ENCODE measurements at regions not wholly inside any gene's neighbourhood (a gene's known extent, or its start where the extent isn't known, plus 50 kb on each side); places are given as distances from the start of the nearest gene placed in this dataset.

GRCh38 chr11:115922876-115923275 lies 418.7 kb upstream of the CADM1 start:
- TF ChIP-seq, protein P1, sequence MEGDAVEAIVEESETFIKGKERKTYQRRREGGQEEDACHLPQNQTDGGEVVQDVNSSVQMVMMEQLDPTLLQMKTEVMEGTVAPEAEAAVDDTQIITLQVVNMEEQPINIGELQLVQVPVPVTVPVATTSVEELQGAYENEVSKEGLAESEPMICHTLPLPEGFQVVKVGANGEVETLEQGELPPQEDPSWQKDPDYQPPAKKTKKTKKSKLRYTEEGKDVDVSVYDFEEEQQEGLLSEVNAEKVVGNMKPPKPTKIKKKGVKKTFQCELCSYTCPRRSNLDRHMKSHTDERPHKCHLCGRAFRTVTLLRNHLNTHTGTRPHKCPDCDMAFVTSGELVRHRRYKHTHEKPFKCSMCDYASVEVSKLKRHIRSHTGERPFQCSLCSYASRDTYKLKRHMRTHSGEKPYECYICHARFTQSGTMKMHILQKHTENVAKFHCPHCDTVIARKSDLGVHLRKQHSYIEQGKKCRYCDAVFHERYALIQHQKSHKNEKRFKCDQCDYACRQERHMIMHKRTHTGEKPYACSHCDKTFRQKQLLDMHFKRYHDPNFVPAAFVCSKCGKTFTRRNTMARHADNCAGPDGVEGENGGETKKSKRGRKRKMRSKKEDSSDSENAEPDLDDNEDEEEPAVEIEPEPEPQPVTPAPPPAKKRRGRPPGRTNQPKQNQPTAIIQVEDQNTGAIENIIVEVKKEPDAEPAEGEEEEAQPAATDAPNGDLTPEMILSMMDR (conservative IDR thresholded peaks at IDR 0.05; ENCODE audit: low read depth in 2 of 2), result no peak
- TF ChIP-seq EZH2 (IDR thresholded peaks at IDR 0.05; ENCODE audit: low read depth, unreplicated experiment) (no peak), POLR2AphosphoS5 (IDR thresholded peaks at IDR 0.05; ENCODE audit: low read depth) (no peak), REST (IDR thresholded peaks at IDR 0.05; ENCODE audit: unreplicated experiment) (no peak), EZH2phosphoT487 (IDR thresholded peaks at IDR 0.05; ENCODE audit: unreplicated experiment) (no peak), ZNF114 (CRISPR knock-in tag; IDR thresholded peaks at IDR 0.05) (no peak)
- TF ChIP-seq, protein P2, sequence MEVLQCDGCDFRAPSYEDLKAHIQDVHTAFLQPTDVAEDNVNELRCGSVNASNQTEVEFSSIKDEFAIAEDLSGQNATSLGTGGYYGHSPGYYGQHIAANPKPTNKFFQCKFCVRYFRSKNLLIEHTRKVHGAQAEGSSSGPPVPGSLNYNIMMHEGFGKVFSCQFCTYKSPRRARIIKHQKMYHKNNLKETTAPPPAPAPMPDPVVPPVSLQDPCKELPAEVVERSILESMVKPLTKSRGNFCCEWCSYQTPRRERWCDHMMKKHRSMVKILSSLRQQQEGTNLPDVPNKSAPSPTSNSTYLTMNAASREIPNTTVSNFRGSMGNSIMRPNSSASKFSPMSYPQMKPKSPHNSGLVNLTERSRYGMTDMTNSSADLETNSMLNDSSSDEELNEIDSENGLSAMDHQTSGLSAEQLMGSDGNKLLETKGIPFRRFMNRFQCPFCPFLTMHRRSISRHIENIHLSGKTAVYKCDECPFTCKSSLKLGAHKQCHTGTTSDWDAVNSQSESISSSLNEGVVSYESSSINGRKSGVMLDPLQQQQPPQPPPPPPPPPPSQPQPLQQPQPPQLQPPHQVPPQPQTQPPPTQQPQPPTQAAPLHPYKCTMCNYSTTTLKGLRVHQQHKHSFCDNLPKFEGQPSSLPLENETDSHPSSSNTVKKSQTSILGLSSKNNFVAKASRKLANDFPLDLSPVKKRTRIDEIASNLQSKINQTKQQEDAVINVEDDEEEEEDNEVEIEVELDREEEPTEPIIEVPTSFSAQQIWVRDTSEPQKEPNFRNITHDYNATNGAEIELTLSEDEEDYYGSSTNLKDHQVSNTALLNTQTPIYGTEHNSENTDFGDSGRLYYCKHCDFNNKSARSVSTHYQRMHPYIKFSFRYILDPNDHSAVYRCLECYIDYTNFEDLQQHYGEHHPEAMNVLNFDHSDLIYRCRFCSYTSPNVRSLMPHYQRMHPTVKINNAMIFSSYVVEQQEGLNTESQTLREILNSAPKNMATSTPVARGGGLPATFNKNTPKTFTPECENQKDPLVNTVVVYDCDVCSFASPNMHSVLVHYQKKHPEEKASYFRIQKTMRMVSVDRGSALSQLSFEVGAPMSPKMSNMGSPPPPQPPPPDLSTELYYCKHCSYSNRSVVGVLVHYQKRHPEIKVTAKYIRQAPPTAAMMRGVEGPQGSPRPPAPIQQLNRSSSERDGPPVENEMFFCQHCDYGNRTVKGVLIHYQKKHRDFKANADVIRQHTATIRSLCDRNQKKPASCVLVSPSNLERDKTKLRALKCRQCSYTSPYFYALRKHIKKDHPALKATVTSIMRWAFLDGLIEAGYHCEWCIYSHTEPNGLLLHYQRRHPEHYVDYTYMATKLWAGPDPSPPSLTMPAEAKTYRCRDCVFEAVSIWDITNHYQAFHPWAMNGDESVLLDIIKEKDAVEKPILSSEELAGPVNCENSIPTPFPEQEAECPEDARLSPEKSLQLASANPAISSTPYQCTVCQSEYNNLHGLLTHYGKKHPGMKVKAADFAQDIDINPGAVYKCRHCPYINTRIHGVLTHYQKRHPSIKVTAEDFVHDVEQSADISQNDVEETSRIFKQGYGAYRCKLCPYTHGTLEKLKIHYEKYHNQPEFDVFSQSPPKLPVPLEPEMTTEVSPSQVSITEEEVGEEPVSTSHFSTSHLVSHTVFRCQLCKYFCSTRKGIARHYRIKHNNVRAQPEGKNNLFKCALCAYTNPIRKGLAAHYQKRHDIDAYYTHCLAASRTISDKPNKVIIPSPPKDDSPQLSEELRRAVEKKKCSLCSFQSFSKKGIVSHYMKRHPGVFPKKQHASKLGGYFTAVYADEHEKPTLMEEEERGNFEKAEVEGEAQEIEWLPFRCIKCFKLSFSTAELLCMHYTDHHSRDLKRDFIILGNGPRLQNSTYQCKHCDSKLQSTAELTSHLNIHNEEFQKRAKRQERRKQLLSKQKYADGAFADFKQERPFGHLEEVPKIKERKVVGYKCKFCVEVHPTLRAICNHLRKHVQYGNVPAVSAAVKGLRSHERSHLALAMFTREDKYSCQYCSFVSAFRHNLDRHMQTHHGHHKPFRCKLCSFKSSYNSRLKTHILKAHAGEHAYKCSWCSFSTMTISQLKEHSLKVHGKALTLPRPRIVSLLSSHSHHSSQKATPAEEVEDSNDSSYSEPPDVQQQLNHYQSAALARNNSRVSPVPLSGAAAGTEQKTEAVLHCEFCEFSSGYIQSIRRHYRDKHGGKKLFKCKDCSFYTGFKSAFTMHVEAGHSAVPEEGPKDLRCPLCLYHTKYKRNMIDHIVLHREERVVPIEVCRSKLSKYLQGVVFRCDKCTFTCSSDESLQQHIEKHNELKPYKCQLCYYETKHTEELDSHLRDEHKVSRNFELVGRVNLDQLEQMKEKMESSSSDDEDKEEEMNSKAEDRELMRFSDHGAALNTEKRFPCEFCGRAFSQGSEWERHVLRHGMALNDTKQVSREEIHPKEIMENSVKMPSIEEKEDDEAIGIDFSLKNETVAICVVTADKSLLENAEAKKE (CRISPR knock-in tag; IDR thresholded peaks at IDR 0.05), result no peak
